Smooth muscle cell (in vitro differentiated cells): ENCODE measurements at regions not wholly inside any gene's neighbourhood (a gene's known extent, or its start where the extent isn't known, plus 50 kb on each side); places are given as distances from the start of the nearest gene placed in this dataset.

Source experiments
- DNase-seq: peaks from one replicate; lab custom pipeline; 2025; ENCODE audit not compliant: unreplicated experiment; lab: John Stamatoyannopoulos, UW
- H2AFZ ChIP-seq: fragments of 200-600 bp; sonication (generic); 2 replicates; pipeline ENCODE4 v1.6.0; 2016; ENCODE audit warnings: antibody characterized with exemption, low read depth, mild to moderate bottlenecking
- H3F3A ChIP-seq: fragments of 200-600 bp; sonication (generic); 2 replicates; pipeline ENCODE4 v1.6.0; 2017; ENCODE audit warnings: antibody characterized with exemption, low read depth
- H3K27ac ChIP-seq: fragments of 200-600 bp; sonication (generic); 2 replicates; pipeline ENCODE4 v1.5.1; 2016; ENCODE audit warnings: low read depth, mild to moderate bottlenecking
- H3K27me3 ChIP-seq: fragments of 200-600 bp; sonication (generic); 2 replicates; pipeline ENCODE4 v1.6.1; 2016; ENCODE audit warnings: low read depth, mild to moderate bottlenecking
- H3K36me3 ChIP-seq: fragments of 200-600 bp; sonication (generic); 2 replicates; pipeline ENCODE4 v1.5.1; 2016; ENCODE audit warnings: low read depth
- H3K4me1 ChIP-seq: fragments of 200-600 bp; sonication (generic); 2 replicates; pipeline ENCODE4 v1.5.1; 2016; ENCODE audit warnings: low read depth
- H3K4me2 ChIP-seq: fragments of 200-600 bp; sonication (generic); 2 replicates; pipeline ENCODE4 v1.6.0; 2016; ENCODE audit warnings: mild to moderate bottlenecking
- H3K4me3 ChIP-seq: fragments of 200-600 bp; sonication (generic); 2 replicates; pipeline ENCODE4 v1.5.1; 2016; ENCODE audit warnings: mild to moderate bottlenecking
- H3K79me2 ChIP-seq: fragments of 200-600 bp; sonication (generic); 2 replicates; pipeline ENCODE4 v1.6.0; 2016; ENCODE audit warnings: low read depth, mild to moderate bottlenecking
- H3K9ac ChIP-seq: fragments of 200-600 bp; sonication (generic); 2 replicates; pipeline ENCODE4 v1.6.0; 2016; ENCODE audit warnings: low read depth
- H3K9me3 ChIP-seq: fragments of 200-600 bp; sonication (generic); replicated peaks from 2 replicates; pipeline ENCODE4 v1.5.1; 2016; ENCODE audit warnings: low read depth
- H4K20me1 ChIP-seq: fragments of 200-600 bp; sonication (generic); 2 replicates; pipeline ENCODE4 v1.6.0; 2016; ENCODE audit warnings: low read depth
- WGBS: methylation state at CpG from one replicate; pipeline ENCODE4 v1.1.7; 2016; ENCODE audit warnings: low lambda C conversion rate; 5-methylcytosine and 5-hydroxymethylcytosine counted together
- TF ChIP-seq, protein P1 (sequence below): fragments of 200-600 bp; sonication (generic); IDR thresholded peaks from 2 replicates; pipeline ENCODE4 v1.5.1; 2017; ENCODE audit warnings: borderline replicate concordance, mild to moderate bottlenecking, antibody characterized with exemption; ENCODE audit not compliant: insufficient read depth, poor library complexity, severe bottlenecking

DNA sequence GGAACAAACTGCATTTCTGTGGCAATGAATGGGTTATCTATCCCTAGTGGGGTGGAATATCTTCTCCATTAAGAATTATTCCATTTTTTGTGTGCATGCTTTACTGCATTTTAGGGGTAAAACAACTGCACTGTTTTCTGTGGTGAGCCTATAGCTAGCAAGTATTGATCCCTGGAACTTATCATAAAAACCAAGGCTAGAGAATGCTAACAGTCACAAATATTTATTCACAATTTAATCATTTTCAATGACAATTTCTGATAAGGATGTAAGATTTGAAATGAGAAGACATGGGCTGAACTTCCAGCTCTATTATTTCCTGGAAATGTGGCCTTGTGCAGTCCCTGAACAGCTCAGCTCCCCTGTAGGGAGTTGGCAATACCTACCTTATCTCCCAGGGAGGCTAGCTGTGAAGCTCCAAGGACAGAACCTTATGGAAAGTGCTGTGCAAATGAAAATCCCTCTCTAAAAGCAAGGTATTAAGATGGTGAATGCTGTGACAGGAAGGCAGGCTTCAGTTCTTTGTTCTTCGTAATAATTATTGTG, 51.5 kb upstream of the FAM216B start:
- no peak overlapping the region for H3K27ac ChIP-seq
- no peaks in the 10 kb centered on the region for H4K20me1 ChIP-seq
- no peak overlapping the region for H3K9ac ChIP-seq
- H3K4me1 ChIP-seq = no peaks in the 10 kb centered on the region
- H3K27me3 ChIP-seq = no peaks in the 10 kb centered on the region
- TF ChIP-seq, protein P1, sequence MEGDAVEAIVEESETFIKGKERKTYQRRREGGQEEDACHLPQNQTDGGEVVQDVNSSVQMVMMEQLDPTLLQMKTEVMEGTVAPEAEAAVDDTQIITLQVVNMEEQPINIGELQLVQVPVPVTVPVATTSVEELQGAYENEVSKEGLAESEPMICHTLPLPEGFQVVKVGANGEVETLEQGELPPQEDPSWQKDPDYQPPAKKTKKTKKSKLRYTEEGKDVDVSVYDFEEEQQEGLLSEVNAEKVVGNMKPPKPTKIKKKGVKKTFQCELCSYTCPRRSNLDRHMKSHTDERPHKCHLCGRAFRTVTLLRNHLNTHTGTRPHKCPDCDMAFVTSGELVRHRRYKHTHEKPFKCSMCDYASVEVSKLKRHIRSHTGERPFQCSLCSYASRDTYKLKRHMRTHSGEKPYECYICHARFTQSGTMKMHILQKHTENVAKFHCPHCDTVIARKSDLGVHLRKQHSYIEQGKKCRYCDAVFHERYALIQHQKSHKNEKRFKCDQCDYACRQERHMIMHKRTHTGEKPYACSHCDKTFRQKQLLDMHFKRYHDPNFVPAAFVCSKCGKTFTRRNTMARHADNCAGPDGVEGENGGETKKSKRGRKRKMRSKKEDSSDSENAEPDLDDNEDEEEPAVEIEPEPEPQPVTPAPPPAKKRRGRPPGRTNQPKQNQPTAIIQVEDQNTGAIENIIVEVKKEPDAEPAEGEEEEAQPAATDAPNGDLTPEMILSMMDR = no peak
- no peak overlapping the region for H3K4me2 ChIP-seq
- H3K4me3 ChIP-seq = no peak overlapping the region
- no peak for DNase-seq
- H3K9me3 ChIP-seq = no peaks in the 10 kb centered on the region
- H3K36me3 ChIP-seq = no peaks in the 10 kb centered on the region
- WGBS = 88% methylated on average over 1 of the region's 1 CpG
- H3F3A ChIP-seq = no peaks in the 10 kb centered on the region
- H2AFZ ChIP-seq = no peak overlapping the region
- no peaks in the 10 kb centered on the region for H3K79me2 ChIP-seq
